SK-N-MC (cell line): ENCODE measurements at regions not wholly inside any gene's neighbourhood (a gene's known extent, or its start where the extent isn't known, plus 50 kb on each side); places are given as distances from the start of the nearest gene placed in this dataset.

Source experiments
- EZH2 ChIP-seq: fragments of 200-600 bp; sonication (generic); IDR thresholded peaks from one replicate; pipeline ENCODE4 v1.6.1; 2017; ENCODE audit warnings: antibody characterized with exemption
- FOXP2 ChIP-seq: optimal IDR thresholded peaks from 2 replicates; pipeline ENCODE3; 2011; ENCODE audit warnings: mild to moderate bottlenecking, moderate library complexity; ENCODE audit not compliant: insufficient read depth; ENCODE audit errors: extremely low read length, control extremely low read depth
- POLR2AphosphoS5 ChIP-seq: IDR thresholded peaks from 2 replicates; pipeline ENCODE4 v1.6.1; 2012; ENCODE audit warnings: mild to moderate bottlenecking, low read depth, low read length, borderline replicate concordance

- TF ChIP-seq EZH2 = no peak
- TF ChIP-seq POLR2AphosphoS5 = no peak
- no peak for TF ChIP-seq FOXP2
Observed at GRCh38 chr5:118320121-118320520, 668.2 kb downstream of the DTWD2 start.
